ENCODE measurements at regions not wholly inside any gene's neighbourhood (a gene's known extent, or its start where the extent isn't known, plus 50 kb on each side); places are given as distances from the start of the nearest gene placed in this dataset.
"Not testable (repeated sequence)": the region's sequence is repeated elsewhere in the genome, so short reads cannot be mapped to it uniquely, and the experiment has no call there.

GRCh38 chr10:118950997-118951637, 78.4 kb upstream of the NANOS1 start:
- no peak for DNase-seq (ENCODE audit: low read depth)

DNA sequence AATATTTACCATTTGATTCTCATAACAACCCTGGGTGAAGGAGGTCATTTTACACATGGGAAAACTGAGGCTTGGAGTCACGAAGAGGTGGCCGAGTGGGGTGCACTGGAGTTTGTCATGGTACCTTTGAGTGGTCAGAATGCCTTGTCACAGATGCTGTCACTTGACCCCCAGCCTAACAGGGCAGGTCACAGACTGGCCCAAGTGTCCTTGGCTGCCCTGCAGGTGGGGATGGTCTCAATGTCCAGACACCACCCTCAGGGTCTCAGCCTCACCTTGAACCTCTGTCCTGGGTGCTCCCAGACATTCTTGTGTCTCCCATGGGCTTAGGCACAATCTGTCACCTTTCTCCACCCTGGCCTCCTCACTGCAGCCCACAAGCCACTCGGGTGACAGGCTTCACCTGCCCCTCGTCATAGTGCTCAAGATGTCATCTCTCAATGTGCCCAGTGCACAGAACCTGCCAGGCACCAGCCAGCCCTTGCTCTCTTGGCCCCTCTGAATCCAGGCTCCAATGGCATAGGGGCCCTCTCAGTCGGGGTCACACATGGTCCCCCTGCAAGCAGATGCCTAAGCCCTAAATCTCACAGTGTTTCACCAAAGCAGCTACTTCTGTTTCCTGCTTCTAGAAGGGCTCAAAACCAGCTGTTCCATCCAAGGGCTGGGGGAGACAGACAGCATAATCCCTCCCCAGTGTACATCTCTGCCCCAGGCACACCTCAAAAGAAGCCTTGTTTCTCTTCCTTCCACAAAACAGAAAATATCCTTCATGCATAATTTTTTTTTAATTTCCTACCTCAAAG, 76.8 kb upstream of the NANOS1 start:
- DNase-seq (ENCODE audit: low read depth) = no peak

DNA sequence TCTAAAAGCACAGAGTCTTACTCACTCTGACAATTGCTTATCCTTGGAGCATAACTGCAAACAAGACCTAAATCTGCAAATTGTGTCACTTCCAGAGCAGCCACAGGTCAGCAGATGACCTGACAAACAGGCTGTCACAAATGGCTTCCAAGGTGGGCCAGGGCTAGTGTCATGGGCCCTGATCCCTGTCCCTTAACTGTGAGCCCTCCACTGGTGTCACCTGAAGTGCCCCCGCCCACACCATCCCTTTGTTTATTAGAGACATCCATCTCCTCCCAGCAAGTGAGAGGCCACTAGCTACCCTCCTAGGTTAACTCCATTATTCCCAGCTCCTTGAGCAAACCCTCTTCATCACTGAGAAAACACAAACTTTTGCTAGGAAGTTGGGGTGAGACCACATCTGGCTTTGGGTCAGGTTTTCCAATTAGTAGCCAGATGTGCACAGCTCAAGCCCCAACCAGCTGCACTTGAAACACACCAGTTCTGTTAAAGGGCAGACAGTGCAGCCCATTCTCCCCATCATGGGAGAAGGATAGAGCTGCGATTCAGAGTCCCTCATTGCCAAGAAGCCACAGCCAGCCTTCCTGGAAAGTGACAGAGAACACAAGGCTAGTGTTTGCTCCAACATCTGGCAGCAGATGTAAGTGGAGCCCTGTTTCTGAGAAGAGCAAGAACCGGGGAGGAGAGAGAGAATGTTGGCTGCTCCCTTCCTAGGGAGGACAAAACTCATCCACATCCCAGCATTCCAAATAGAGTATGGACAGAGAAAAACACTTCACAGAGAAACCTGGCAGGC, 75.7 kb upstream of the NANOS1 start:
- no peak for DNase-seq (ENCODE audit: low read depth)

DNA sequence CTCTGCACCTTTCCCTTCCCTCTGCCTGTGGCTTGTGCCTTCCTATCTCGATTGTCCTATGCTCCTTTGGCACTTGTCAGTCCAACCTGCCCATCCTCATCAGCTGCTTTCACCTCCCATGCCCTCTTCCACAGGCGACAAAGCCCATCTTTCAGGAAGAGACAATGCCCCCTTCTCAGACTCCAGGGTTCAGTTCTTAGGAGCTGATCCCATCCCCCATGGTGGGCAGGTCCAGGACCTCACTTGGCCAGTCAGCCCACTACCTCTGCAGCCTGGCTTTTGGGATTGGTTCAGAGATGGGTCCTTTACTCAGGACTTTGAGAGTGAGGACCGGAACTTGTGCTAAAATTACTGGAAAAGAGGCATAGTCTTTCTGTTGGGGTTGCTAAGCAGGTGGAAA, 74.0 kb upstream of the NANOS1 start:
- no peak for DNase-seq (ENCODE audit: low read depth)

- no peak for DNase-seq (ENCODE audit: low read depth)
These were observed 73.3 kb upstream of the NANOS1 start for GRCh38 chr10:118955951-118956801.

- no peak for DNase-seq (ENCODE audit: low read depth)
These were observed 72.6 kb upstream of the NANOS1 start for GRCh38 chr10:118956802-118957442.

- DNase-seq (ENCODE audit: low read depth) = no peak
These were observed 72.1 kb upstream of the NANOS1 start for GRCh38 chr10:118957443-118957825.

- DNase-seq (ENCODE audit: low read depth) = no peak
These were observed 71.5 kb upstream of the NANOS1 start for GRCh38 chr10:118957966-118958365.

- DNase-seq (ENCODE audit: low read depth) = no peak
These were observed 71.0 kb upstream of the NANOS1 start for GRCh38 chr10:118958559-118958958.

DNA sequence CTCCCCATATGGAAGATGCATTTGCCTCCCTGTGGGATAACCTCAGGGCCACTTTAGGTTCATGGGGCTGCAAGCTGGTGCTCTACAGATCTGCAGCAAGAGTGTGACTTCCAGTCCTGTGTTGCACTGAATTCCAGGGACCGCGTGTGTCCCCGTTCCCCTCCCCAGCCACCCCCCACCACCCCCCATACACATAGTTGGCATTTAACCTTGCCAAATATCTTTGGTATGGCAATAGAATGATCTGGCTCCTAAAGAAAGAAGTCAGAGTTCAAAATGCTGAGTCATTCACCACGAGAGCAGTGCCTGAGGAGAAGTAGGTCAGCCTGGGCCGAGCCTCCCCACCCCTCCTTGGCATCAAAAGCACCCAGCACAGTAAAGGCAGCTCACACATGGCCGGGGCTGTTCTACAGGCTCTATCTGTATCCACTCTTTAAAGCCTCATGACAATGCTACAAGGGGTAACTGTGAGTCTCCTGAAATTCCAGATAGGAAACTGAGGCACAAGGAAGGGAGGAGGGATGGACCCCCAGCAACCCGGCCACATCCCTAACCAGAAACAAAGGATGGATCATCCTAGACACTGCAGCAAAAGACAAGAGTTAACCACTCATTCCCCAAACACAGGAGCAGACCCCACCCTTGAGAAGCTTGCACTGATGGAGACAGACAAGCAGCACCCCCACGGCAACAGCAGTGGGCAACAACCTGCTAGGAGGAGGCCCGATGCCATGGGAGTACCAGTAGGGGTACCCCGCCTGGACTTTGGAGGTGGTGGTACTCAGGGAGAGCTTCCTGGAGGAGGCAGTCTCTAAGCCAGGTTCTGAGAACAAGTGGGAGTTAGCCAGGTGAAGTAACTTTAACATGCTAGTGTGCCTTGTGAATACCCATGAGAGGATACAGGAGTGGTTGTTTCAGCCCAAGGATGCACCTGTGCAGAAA, 70.3 kb upstream of the NANOS1 start:
- DNase-seq (ENCODE audit: low read depth) = peak; percentile 75

- no peak for DNase-seq (ENCODE audit: low read depth)
These were observed 69.1 kb upstream of the NANOS1 start for GRCh38 chr10:118960157-118961090.

GRCh38 chr10:118961436-118961835, 68.1 kb upstream of the NANOS1 start:
- no peak for DNase-seq (ENCODE audit: low read depth)

DNA sequence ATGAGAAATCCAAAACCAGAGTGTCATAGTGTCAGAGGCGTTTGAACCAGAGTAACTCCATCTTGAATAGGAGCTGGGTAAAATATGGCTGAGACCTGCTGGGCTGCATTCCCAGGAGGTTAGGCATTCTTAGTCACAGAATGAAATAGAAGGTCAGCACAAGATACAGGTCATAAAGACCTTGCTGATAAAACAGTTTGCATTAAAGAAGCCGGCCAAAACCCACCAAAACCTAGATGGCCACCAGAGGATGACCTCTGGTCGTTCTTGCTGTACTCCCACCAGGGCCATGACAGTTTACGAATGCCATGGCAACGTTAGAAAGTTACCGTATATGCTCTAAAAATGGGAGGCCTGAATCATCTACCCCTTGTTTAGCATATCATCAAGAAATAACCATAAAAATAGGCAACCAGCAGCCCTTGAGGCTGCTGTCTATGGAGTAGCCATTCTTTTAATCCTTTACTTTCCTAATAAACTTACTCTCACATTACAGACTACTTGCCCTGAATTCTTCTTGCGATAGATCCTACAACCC, 67.1 kb upstream of the NANOS1 start:
- DNase-seq (ENCODE audit: low read depth) = not testable (repeated sequence)

DNA sequence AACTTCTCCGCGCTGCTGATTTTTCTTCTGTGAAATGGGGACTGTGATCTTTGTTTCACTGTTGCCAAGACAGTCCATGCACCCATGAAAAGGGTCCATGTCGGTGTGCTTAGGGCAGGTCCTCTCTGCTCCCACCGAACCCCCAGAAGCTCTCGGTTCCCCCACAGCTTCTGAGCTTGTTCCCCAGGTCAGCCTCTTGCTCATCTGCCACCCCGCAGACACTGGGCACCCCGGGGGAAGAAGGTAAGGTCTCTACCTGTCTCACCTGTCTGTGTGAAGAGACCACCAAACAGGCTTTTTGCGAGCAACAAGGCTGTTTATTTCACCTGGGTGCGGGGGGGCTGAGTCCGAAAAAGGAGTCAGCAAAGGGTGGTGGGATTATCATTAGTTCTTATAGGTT, 66.2 kb upstream of the NANOS1 start:
- no peak for DNase-seq (ENCODE audit: low read depth)

GRCh38 chr10:118963933-118964332, 65.6 kb upstream of the NANOS1 start:
- DNase-seq (ENCODE audit: low read depth) = no peak

- DNase-seq (ENCODE audit: low read depth) = not testable (repeated sequence)
These were observed 65.0 kb upstream of the NANOS1 start for GRCh38 chr10:118964476-118964875.

DNA sequence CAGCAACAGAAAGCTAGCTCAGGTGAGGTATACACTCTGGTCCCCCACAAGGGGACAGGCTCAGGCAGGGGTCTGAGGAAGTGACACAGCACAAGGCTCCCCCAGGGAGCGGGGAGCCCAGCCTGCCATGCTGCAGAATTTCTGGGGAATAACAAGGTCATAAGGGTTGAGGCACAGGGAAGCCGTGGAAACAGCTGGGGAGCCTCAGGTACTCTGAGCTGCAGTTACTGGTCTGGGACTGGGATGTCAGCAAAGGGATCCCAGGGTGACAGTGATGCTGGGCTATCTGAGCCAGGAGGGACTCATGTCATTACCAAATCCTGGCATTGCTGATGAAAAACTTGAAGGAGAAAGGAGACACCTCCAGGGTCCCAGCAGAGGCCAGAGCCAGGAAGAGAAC, 64.4 kb upstream of the NANOS1 start:
- DNase-seq (ENCODE audit: low read depth) = no peak

DNA sequence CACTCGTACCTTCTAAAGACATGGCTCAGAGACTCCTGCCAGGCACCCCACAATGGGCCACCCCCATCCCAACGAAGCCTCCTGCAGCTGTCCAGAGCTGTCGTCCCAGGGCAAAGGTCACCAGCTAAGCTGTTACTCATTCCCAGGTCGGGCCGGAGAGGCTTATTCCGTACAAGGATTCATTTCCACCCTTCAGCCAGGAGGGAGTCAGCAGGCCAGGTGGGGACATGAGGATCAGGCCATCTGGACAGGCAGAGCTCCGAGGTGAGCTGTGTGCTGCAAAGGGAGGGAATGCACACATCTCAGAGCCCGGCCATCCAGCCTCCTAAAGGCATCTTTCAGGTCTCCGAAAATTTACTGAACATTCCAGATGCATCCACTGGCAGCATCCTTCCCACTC, 63.9 kb upstream of the NANOS1 start:
- DNase-seq (ENCODE audit: low read depth) = no peak
